ENCODE measurements at regions not wholly inside any gene's neighbourhood (a gene's known extent, or its start where the extent isn't known, plus 50 kb on each side); places are given as distances from the start of the nearest gene placed in this dataset.
"Not testable (repeated sequence)": the region's sequence is repeated elsewhere in the genome, so short reads cannot be mapped to it uniquely, and the experiment has no call there.

DNA sequence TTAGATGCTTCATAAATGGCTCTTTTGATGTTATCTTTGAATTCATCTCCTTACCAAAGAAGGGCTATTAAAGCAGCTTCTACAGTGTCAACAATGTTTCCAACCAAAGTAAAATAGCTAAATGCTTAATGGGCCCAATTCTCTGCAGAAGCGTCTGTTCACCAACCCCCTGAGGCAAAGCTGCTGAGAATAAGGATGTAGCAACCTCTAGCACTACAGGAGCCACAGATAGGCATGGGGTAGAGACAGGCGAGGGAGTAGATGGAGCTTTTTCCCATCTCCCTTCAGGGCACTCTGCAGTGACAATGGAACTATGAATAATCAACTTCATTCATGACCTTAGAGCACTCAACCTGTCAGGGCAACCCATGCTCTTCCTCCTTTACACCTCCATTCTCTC, 134.1 kb downstream of the FZD1 start:
- no peak overlapping the region for H2AFZ ChIP-seq (ENCODE audit: low read length, unreplicated experiment)
- H3K27ac ChIP-seq (ENCODE audit: low read depth, low read length) = no peak overlapping the region
- no peak overlapping the region for H3K4me3 ChIP-seq (ENCODE audit: low read depth, low read length)
- no peaks in the 10 kb centered on the region for H3K36me3 ChIP-seq (ENCODE audit: insufficient read depth, low read length)
- H3K4me1 ChIP-seq (ENCODE audit: control insufficient read depth, insufficient read depth, low read length, unreplicated experiment) = no peaks in the 10 kb centered on the region
- H3K27me3 ChIP-seq (ENCODE audit: insufficient read depth, low read length) = peaks cover 5% of the 10 kb centered on the region; the same call in 1 of the 2 replicates
- H3K79me2 ChIP-seq (ENCODE audit: control insufficient read depth, insufficient read depth, low read length, unreplicated experiment) = no peaks in the 10 kb centered on the region

DNA sequence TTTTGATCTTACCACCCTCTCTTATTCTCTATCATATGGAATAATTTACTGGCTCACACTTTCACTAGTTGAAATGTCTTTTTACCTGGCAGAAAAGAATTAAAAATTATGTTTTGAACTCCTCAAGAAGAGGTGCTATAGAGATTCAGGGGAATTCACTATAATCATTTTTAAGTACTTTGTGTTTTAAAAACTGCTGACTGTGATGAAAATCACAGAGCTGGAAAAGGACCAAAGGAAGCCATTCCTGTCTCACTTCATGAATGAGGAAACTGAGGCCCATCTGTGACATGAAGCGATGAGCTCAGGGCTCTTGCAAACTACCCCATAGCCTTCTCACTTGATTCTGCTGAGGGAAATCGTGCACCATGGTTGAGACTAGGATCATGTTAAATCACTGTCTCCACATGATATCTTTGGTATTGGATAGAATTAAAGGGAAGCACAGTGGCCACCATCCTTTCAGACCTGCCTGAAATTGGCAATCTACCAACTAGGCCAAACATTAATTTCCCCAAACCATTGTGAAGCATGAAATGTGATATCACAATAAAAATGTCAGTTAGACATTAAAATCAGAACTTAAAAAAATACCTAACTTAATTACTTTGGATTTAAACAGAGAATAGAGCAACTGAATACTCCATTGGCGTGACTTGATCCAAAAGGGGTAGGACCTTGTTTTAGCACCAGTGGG, 141.0 kb downstream of the FZD1 start:
- no peak overlapping the region for H3K27ac ChIP-seq (ENCODE audit: low read depth, low read length)
- H3K4me1 ChIP-seq (ENCODE audit: control insufficient read depth, insufficient read depth, low read length, unreplicated experiment) = no peaks in the 10 kb centered on the region
- H3K79me2 ChIP-seq (ENCODE audit: control insufficient read depth, insufficient read depth, low read length, unreplicated experiment) = no peaks in the 10 kb centered on the region
- H3K36me3 ChIP-seq (ENCODE audit: insufficient read depth, low read length) = no peaks in the 10 kb centered on the region
- no peak overlapping the region for H2AFZ ChIP-seq (ENCODE audit: low read length, unreplicated experiment)
- no peaks in the 10 kb centered on the region; the same call in 1 of the 2 replicates for H3K27me3 ChIP-seq (ENCODE audit: insufficient read depth, low read length)
- no peak overlapping the region for H3K4me3 ChIP-seq (ENCODE audit: low read depth, low read length)

DNA sequence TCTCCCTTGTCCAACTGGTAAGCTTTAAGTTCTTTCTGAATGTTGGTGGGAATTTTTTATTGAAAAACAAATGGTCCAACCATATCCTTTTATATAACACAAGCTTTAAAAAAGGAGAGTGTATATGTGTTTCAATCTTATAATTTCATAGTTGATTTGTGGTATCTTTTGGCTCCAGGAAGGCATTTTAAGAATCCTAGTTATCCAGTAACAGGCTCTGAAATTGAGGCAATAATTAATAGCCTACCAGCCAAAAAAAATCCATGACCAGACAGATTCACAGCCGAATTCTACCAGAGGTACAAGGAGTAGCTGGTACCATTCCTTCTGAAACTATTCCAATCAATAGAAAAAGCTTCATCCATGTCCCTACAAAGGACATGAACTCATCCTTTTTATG, 141.6 kb downstream of the FZD1 start:
- H3K36me3 ChIP-seq (ENCODE audit: insufficient read depth, low read length); H2AFZ ChIP-seq (ENCODE audit: low read length, unreplicated experiment); H3K4me3 ChIP-seq (ENCODE audit: low read depth, low read length); H3K27ac ChIP-seq (ENCODE audit: low read depth, low read length); H3K79me2 ChIP-seq (ENCODE audit: control insufficient read depth, insufficient read depth, low read length, unreplicated experiment); H3K4me1 ChIP-seq (ENCODE audit: control insufficient read depth, insufficient read depth, low read length, unreplicated experiment); H3K27me3 ChIP-seq (ENCODE audit: insufficient read depth, low read length): not testable (repeated sequence)

DNA sequence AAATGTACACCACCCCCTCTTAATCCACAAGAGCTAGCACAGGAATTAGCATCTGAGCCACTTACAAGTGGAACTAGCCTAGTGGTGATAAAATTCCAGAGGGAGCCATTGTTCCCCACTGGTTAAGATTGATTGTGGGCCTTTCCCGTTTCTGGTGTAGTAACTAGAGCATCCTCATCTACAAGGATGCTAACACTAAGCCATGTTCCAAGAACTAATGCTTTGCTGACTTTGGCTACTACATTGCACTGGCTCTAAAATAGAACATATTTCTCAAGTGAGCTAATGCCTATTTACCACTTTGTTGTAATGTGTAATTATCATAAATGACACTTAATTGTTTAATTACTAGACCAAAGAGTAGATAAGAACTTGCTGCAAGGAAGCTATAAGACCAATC, 143.7 kb downstream of the FZD1 start:
- Histone ChIP-seq H3K4me1 (ENCODE audit: control insufficient read depth, insufficient read depth, low read length, unreplicated experiment) (no peaks in the 10 kb centered on the region), H3K36me3 (ENCODE audit: insufficient read depth, low read length) (no peaks in the 10 kb centered on the region), H3K27ac (ENCODE audit: low read depth, low read length) (no peak overlapping the region), H3K27me3 (ENCODE audit: insufficient read depth, low read length) (peaks cover 6% of the 10 kb centered on the region), H3K4me3 (ENCODE audit: low read depth, low read length) (no peak overlapping the region), H3K79me2 (ENCODE audit: control insufficient read depth, insufficient read depth, low read length, unreplicated experiment) (no peaks in the 10 kb centered on the region), H2AFZ (ENCODE audit: low read length, unreplicated experiment) (no peak overlapping the region)

DNA sequence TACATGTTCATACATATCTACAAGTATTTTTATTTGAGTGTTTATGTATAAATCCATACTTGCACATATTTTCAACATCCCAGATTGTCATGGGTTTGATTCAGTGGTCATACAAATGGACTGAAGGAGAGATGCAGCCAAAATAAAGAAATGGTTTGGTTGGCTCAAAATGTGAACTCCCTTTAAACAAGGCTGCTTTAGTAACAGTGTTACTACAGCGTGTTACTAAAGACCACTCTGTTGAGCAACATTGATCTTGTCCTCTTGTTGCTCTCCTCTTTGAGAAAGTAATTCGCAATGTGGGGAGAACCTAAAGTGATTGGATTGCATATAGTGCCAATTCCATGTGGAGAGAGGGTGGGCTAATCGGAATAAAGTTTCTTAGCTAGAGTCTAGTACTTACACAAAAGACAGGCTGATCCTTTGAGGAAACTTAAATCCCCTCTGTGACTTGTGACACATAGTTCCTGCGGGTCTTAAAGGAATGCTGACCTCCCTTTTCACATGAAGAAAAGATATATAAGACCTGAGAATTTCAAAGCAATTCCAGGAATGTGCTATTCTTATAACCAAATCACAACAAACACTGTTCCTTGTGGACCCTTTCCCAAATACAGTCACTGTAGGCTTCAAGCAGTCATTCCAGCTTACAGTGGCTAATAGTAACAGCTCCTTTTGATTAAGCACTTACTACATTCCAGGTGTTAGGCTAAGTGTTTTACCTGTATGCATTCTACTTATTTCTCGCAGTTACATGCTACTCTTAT, 144.3 kb downstream of the FZD1 start:
- no peak overlapping the region for H3K27ac ChIP-seq (ENCODE audit: low read depth, low read length)
- peaks cover 11% of the 10 kb centered on the region for H3K27me3 ChIP-seq (ENCODE audit: insufficient read depth, low read length)
- no peaks in the 10 kb centered on the region for H3K79me2 ChIP-seq (ENCODE audit: control insufficient read depth, insufficient read depth, low read length, unreplicated experiment)
- no peak overlapping the region for H3K4me3 ChIP-seq (ENCODE audit: low read depth, low read length)
- H3K36me3 ChIP-seq (ENCODE audit: insufficient read depth, low read length) = no peaks in the 10 kb centered on the region
- H2AFZ ChIP-seq (ENCODE audit: low read length, unreplicated experiment) = no peak overlapping the region
- H3K4me1 ChIP-seq (ENCODE audit: control insufficient read depth, insufficient read depth, low read length, unreplicated experiment) = no peaks in the 10 kb centered on the region

DNA sequence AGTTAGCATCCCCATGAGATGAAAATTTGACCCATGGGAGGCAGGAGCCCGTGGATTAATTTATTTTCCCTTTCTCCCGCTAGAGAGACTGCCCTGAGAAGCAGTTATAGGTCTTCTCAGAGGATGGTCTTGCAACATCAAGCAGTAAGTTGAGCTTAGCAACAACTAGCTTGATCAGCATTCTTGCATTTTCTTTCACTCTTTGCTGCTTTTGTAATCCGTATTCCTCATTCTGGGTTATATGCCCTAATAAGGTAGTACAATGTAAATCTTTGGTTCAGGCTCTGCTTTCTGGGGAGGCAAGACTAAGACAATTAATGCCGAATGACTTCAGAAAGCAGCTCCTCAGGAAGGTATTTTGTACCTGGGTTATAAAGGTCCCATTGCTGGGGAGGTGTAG, 146.8 kb downstream of the FZD1 start:
- H3K4me1 ChIP-seq (ENCODE audit: control insufficient read depth, insufficient read depth, low read length, unreplicated experiment) = no peaks in the 10 kb centered on the region
- no peaks in the 10 kb centered on the region for H3K79me2 ChIP-seq (ENCODE audit: control insufficient read depth, insufficient read depth, low read length, unreplicated experiment)
- no peak overlapping the region for H2AFZ ChIP-seq (ENCODE audit: low read length, unreplicated experiment)
- H3K4me3 ChIP-seq (ENCODE audit: low read depth, low read length) = no peak overlapping the region
- no peak overlapping the region for H3K27ac ChIP-seq (ENCODE audit: low read depth, low read length)
- H3K36me3 ChIP-seq (ENCODE audit: insufficient read depth, low read length) = no peaks in the 10 kb centered on the region
- peaks cover 11% of the 10 kb centered on the region; the same call in 1 of the 2 replicates for H3K27me3 ChIP-seq (ENCODE audit: insufficient read depth, low read length)

DNA sequence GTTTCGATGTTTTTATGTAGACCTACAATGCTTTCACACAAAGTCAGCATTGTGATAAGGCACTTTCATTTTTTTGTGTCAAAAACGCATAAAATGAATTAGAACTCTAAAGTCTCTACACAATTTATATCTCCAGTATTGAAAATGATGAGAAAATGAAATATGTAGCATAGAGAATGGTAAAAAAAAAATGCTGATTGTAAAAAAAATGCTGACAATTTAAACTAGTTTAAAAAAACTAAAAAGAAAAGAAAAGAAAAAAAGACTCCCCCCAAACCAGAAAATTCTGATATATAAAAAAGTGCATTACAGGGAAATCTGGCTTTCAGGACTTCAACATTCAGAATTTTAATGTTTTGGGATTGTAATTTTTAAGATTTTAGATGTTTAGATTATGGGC, 148.1 kb downstream of the FZD1 start:
- H3K27ac ChIP-seq (ENCODE audit: low read depth, low read length) = no peak overlapping the region
- H2AFZ ChIP-seq (ENCODE audit: low read length, unreplicated experiment) = no peak overlapping the region
- no peaks in the 10 kb centered on the region for H3K79me2 ChIP-seq (ENCODE audit: control insufficient read depth, insufficient read depth, low read length, unreplicated experiment)
- H3K4me1 ChIP-seq (ENCODE audit: control insufficient read depth, insufficient read depth, low read length, unreplicated experiment) = no peaks in the 10 kb centered on the region
- H3K4me3 ChIP-seq (ENCODE audit: low read depth, low read length) = no peak overlapping the region
- no peaks in the 10 kb centered on the region for H3K36me3 ChIP-seq (ENCODE audit: insufficient read depth, low read length)
- H3K27me3 ChIP-seq (ENCODE audit: insufficient read depth, low read length) = peaks cover 11% of the 10 kb centered on the region; the same call in 1 of the 2 replicates

DNA sequence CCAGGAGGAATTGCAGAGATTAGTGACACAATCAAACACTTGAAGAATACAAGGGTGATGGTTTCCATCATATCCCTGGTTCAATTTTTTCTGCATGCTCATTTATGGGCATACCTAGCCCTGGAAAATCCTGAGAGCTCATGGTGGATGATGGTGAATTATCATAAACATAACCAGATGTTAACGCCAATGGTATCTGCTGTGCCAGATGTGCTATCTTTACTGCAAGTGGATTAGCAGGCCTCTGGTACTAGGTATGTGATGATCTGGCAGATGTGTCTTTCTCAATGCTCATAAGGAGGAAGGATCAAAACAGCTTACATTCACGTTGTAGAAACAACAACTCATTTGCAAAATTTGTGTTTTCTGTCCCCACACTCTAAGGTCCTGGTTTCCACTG, 150.5 kb downstream of the FZD1 start:
- Histone ChIP-seq H2AFZ (ENCODE audit: low read length, unreplicated experiment) (no peak overlapping the region), H3K4me1 (ENCODE audit: control insufficient read depth, insufficient read depth, low read length, unreplicated experiment) (no peaks in the 10 kb centered on the region), H3K36me3 (ENCODE audit: insufficient read depth, low read length) (no peaks in the 10 kb centered on the region), H3K4me3 (ENCODE audit: low read depth, low read length) (no peak overlapping the region), H3K27me3 (ENCODE audit: insufficient read depth, low read length) (peaks cover 14% of the 10 kb centered on the region; the same call in 1 of the 2 replicates), H3K27ac (ENCODE audit: low read depth, low read length) (no peak overlapping the region), H3K79me2 (ENCODE audit: control insufficient read depth, insufficient read depth, low read length, unreplicated experiment) (no peaks in the 10 kb centered on the region)

DNA sequence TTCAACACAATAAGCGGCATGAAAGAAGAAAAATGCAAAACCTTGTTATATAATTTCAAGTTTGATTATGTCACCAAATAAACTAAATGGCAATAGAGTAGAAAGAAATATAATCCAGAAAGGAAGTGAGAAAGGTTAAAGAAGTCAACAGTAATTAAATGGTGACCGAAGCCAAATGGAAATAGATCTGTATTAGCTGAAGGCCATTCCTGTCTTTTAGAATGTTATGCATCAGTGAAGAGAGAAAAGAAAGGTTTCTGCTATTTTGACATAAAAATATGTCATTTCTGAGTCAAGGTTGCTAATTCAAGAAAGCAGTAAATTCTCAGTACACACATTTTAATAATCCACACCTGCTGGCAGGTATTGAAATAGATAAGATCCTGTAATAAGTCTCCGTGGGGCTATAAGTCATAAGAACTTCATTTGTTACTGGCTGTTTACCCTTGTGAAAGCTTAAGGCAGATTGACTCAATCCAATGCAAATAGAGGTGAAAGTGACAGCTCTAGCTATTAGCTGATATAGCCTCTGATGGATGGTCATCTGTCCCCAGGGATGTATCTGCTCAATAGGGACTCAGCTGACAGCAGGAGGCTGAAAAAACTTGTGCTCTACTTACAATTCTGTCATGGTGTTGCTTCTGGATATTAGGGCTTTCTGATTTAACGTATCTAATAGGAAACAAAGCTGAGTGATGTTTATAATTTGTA, 152.1 kb downstream of the FZD1 start:
- H3K27ac ChIP-seq (ENCODE audit: low read depth, low read length) = no peak overlapping the region
- H3K4me1 ChIP-seq (ENCODE audit: control insufficient read depth, insufficient read depth, low read length, unreplicated experiment) = no peaks in the 10 kb centered on the region
- H3K36me3 ChIP-seq (ENCODE audit: insufficient read depth, low read length) = no peaks in the 10 kb centered on the region
- H3K79me2 ChIP-seq (ENCODE audit: control insufficient read depth, insufficient read depth, low read length, unreplicated experiment) = no peaks in the 10 kb centered on the region
- H2AFZ ChIP-seq (ENCODE audit: low read length, unreplicated experiment) = no peak overlapping the region
- H3K4me3 ChIP-seq (ENCODE audit: low read depth, low read length) = no peak overlapping the region
- peaks cover 14% of the 10 kb centered on the region; the same call in 1 of the 2 replicates for H3K27me3 ChIP-seq (ENCODE audit: insufficient read depth, low read length)

DNA sequence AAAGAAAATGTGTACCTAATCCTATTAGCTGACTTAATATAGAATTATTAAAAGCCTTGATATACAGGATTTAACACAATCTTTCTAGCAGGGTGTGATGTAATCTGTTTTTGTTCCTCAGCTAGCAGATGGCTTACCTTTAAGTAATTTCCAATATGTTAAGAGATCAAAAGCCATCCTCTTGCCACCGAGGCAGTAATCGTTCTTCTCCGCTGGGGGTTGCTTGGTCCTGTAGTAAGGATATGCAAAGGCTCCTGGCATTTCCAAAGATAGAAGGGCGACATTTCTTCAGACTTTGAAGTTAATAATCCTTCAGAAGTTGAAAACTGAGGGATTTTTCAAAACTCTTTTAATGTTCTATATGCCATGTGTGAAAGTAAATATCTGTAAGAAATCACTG, 156.4 kb downstream of the FZD1 start:
- no peaks in the 10 kb centered on the region for H3K4me1 ChIP-seq (ENCODE audit: control insufficient read depth, insufficient read depth, low read length, unreplicated experiment)
- no peak overlapping the region for H2AFZ ChIP-seq (ENCODE audit: low read length, unreplicated experiment)
- H3K36me3 ChIP-seq (ENCODE audit: insufficient read depth, low read length) = no peaks in the 10 kb centered on the region
- peaks cover 3% of the 10 kb centered on the region; the same call in 1 of the 2 replicates for H3K27me3 ChIP-seq (ENCODE audit: insufficient read depth, low read length)
- no peak overlapping the region for H3K27ac ChIP-seq (ENCODE audit: low read depth, low read length)
- H3K79me2 ChIP-seq (ENCODE audit: control insufficient read depth, insufficient read depth, low read length, unreplicated experiment) = no peaks in the 10 kb centered on the region
- no peak overlapping the region for H3K4me3 ChIP-seq (ENCODE audit: low read depth, low read length)
